Progenitor cell of endocrine pancreas (in vitro differentiated cells): ENCODE measurements at regions not wholly inside any gene's neighbourhood (a gene's known extent, or its start where the extent isn't known, plus 50 kb on each side); places are given as distances from the start of the nearest gene placed in this dataset.
A peak's percentile ranks its signal among the peaks of the same experiment; 100 is the strongest.

Source experiments
- DNase-seq: peaks from one replicate; pipeline ENCODE4 v3.0.0; 2021; ENCODE audit warnings: low spot score; ENCODE audit not compliant: unreplicated experiment
- H3K27ac Mint-ChIP-seq: 2 replicates; pipeline ENCODE4 v1.8.0; 2021; ENCODE audit warnings: mild to moderate bottlenecking, moderate library complexity, mixed read lengths
- H3K27me3 Mint-ChIP-seq: 2 replicates; pipeline ENCODE4 v1.8.0; 2021; ENCODE audit warnings: mixed read lengths
- H3K36me3 Mint-ChIP-seq: 2 replicates; pipeline ENCODE4 v1.8.0; 2022; ENCODE audit warnings: mixed read lengths; ENCODE audit not compliant: insufficient read depth
- H3K4me1 Mint-ChIP-seq: 2 replicates; pipeline ENCODE4 v1.8.0; 2021; ENCODE audit warnings: low read depth, mixed read lengths
- H3K4me3 Mint-ChIP-seq: 2 replicates; pipeline ENCODE4 v1.8.0; 2021; ENCODE audit warnings: low read depth, mild to moderate bottlenecking, moderate library complexity, mixed read lengths
- H3K9me3 Mint-ChIP-seq: 2 replicates; pipeline ENCODE4 v1.8.0; 2021; ENCODE audit warnings: low read depth, mixed read lengths
- CTCF ChIP-seq: fragments of 200-600 bp; sonication (generic); IDR thresholded peaks from one replicate; pipeline ENCODE4 v1.5.0; 2021; ENCODE audit warnings: antibody characterized with exemption, mild to moderate bottlenecking; ENCODE audit not compliant: unreplicated experiment

DNA sequence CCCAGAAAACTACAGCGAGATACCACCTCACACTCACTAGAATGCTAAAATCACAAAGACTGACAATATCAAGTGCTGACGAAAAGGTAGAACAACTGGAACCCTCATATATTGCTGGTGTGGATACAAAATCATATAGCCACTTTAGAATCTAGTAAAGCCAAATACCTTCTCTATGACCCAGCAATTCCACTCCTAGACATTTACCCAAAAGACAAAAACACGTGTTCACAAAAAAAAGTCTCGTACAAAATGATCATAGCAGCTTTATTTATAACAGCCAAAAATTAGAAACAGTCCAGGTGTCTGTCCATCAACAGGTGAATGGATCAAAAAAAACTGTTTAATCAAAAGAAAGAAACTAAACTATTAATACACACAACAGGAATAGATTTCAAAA is 126.6 kb downstream of the ZFP36L2 start:
- Mint-ChIP-seq H3K4me1 (peaks cover 11% of the 10 kb centered on the region), H3K4me3 (no peak overlapping the region), H3K27ac (peak overlapping the region; percentile 54), H3K27me3 (no peaks in the 10 kb centered on the region), H3K9me3 (peaks cover 18% of the 10 kb centered on the region), H3K36me3 (peaks cover 1% of the 10 kb centered on the region)
- DNase-seq: no peak
- TF ChIP-seq CTCF: no peak

GRCh38 chr2:43098539-43098938 is 127.9 kb downstream of the ZFP36L2 start:
- Mint-ChIP-seq H3K9me3 (peaks cover 13% of the 10 kb centered on the region), H3K4me3 (no peak overlapping the region), H3K27ac (no peak overlapping the region), H3K4me1 (peaks cover 11% of the 10 kb centered on the region), H3K36me3 (no peaks in the 10 kb centered on the region), H3K27me3 (no peaks in the 10 kb centered on the region)
- TF ChIP-seq CTCF: no peak
- no peak for DNase-seq

- no peak for DNase-seq
- peaks cover 13% of the 10 kb centered on the region for H3K9me3 Mint-ChIP-seq
- H3K27ac Mint-ChIP-seq: no peak overlapping the region
- no peak for TF ChIP-seq CTCF
- H3K36me3 Mint-ChIP-seq: no peaks in the 10 kb centered on the region
- H3K4me1 Mint-ChIP-seq: peaks cover 10% of the 10 kb centered on the region
- no peak overlapping the region for H3K4me3 Mint-ChIP-seq
- no peaks in the 10 kb centered on the region for H3K27me3 Mint-ChIP-seq
These were observed 128.6 kb downstream of the ZFP36L2 start for GRCh38 chr2:43097644-43098408.

- Mint-ChIP-seq H3K9me3 (peaks cover 13% of the 10 kb centered on the region), H3K27ac (no peak overlapping the region), H3K27me3 (no peaks in the 10 kb centered on the region), H3K4me3 (no peak overlapping the region), H3K4me1 (peaks cover 6% of the 10 kb centered on the region), H3K36me3 (peaks cover 3% of the 10 kb centered on the region)
- no peak for DNase-seq
- no peak for TF ChIP-seq CTCF
These were observed 130.7 kb downstream of the ZFP36L2 start for GRCh38 chr2:43095533-43096295.

DNA sequence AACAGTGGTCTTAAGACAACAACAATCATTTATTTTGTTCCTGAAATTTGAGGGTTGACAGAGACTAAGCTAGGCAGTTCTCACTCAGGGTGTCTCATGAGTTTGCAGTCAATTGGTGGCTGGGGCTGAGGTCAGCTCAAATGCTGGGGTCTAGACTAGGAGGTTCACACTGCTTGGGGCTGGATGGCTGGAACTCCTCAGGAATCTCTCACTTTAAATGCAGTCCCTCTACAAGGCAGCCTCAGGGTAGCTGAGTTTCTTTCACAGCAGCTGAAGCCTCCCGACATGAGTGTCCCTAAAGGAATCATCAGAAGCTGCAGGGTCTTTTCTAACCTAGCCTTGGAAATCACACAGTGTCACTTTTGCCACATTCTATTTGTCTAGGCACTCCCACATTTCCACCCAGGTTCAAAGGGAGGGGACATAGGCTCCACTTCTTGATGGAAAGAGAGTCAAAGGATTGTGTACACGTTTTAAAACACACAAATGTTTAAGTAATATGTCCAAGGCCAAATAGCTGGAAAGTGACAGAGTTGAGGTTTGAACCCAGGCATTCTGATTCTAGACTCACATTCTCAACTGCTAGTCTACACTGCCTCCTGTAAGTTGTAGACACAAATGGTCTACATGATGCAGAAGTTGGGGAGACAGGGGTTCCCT is 133.8 kb downstream of the ZFP36L2 start:
- Mint-ChIP-seq H3K9me3 (peaks cover 13% of the 10 kb centered on the region), H3K27ac (no peak overlapping the region), H3K36me3 (peaks cover 8% of the 10 kb centered on the region), H3K27me3 (no peaks in the 10 kb centered on the region), H3K4me1 (peaks cover 16% of the 10 kb centered on the region), H3K4me3 (no peak overlapping the region)
- TF ChIP-seq CTCF: no peak
- DNase-seq: no peak
